ENCODE measurements at regions not wholly inside any gene's neighbourhood (a gene's known extent, or its start where the extent isn't known, plus 50 kb on each side); places are given as distances from the start of the nearest gene placed in this dataset.

GRCh38 chr18:38045845-38046244 lies 480.2 kb upstream of the CELF4 start:
- POLR2A ChIA-PET (ENCODE audit: unreplicated experiment), result no interaction called here
- Histone ChIP-seq H3K79me2 (ENCODE audit: low read length) (no peaks in the 10 kb centered on the region), H3K4me3 (ENCODE audit: low read length) (no peak overlapping the region), H3K9ac (ENCODE audit: low read length) (no peak overlapping the region), H3F3A (ENCODE audit: low read length, unreplicated experiment) (no peaks in the 10 kb centered on the region), H3K9me3 (ENCODE audit: low read length) (no peaks in the 10 kb centered on the region), H3K4me1 (ENCODE audit: insufficient read depth, low read length) (no peaks in the 10 kb centered on the region), H3K27ac (ENCODE audit: low read length) (no peak overlapping the region), H2AFZ (ENCODE audit: low read length) (no peak overlapping the region), H3K27me3 (ENCODE audit: low read length) (no peaks in the 10 kb centered on the region), H3K4me2 (ENCODE audit: low read length) (no peak overlapping the region), H3K36me3 (ENCODE audit: low read depth, low read length) (no peaks in the 10 kb centered on the region), H4K20me1 (ENCODE audit: low read length) (no peaks in the 10 kb centered on the region), H3K9me2 (replicated peaks; ENCODE audit: low read length) (no peaks in the 10 kb centered on the region)
- no peak for DNase-seq
- no peak for ATAC-seq
- TF ChIP-seq EZH2 (IDR thresholded peaks at IDR 0.05; ENCODE audit: low read length, unreplicated experiment), result no peak
- no peak for TF ChIP-seq EZH2phosphoT487 (IDR thresholded peaks at IDR 0.05; ENCODE audit: borderline replicate concordance, low read length)
- no peak for TF ChIP-seq CTCF (conservative IDR thresholded peaks at IDR 0.05; ENCODE audit: low read depth, low read length)
- no TSS peak for BruUV-seq (replicated peaks)
- CTCF ChIA-PET, result no interaction called here
- intact Hi-C loops (cut with micrococcal nuclease), result no loop called here

- Histone ChIP-seq H3K4me1 (ENCODE audit: insufficient read depth, low read length) (no peaks in the 10 kb centered on the region), H3K9me2 (replicated peaks; ENCODE audit: low read length) (no peaks in the 10 kb centered on the region), H3K36me3 (ENCODE audit: low read depth, low read length) (no peaks in the 10 kb centered on the region), H3K4me2 (ENCODE audit: low read length) (no peak overlapping the region), H3F3A (ENCODE audit: low read length, unreplicated experiment) (no peaks in the 10 kb centered on the region), H3K27me3 (ENCODE audit: low read length) (no peaks in the 10 kb centered on the region), H2AFZ (ENCODE audit: low read length) (no peak overlapping the region), H3K27ac (ENCODE audit: low read length) (no peak overlapping the region), H3K79me2 (ENCODE audit: low read length) (no peaks in the 10 kb centered on the region), H3K9me3 (ENCODE audit: low read length) (no peaks in the 10 kb centered on the region), H3K9ac (ENCODE audit: low read length) (no peak overlapping the region), H4K20me1 (ENCODE audit: low read length) (no peaks in the 10 kb centered on the region), H3K4me3 (ENCODE audit: low read length) (no peak overlapping the region)
- ATAC-seq (no peak), DNase-seq (no peak)
- CTCF ChIA-PET, result no interaction called here
- BruUV-seq (replicated peaks), result no TSS peak
- TF ChIP-seq EZH2 (IDR thresholded peaks at IDR 0.05; ENCODE audit: low read length, unreplicated experiment) (no peak), EZH2phosphoT487 (IDR thresholded peaks at IDR 0.05; ENCODE audit: borderline replicate concordance, low read length) (no peak), CTCF (conservative IDR thresholded peaks at IDR 0.05; ENCODE audit: low read depth, low read length) (no peak)
- intact Hi-C loops (cut with micrococcal nuclease), result no loop called here
- POLR2A ChIA-PET (ENCODE audit: unreplicated experiment), result no interaction called here
Measured at GRCh38 chr18:38042211-38042890, 476.8 kb upstream of the CELF4 start.

- H2AFZ ChIP-seq (ENCODE audit: low read length), result no peak overlapping the region
- TF ChIP-seq CTCF (conservative IDR thresholded peaks at IDR 0.05; ENCODE audit: low read depth, low read length) (no peak), EZH2 (IDR thresholded peaks at IDR 0.05; ENCODE audit: low read length, unreplicated experiment) (no peak), EZH2phosphoT487 (IDR thresholded peaks at IDR 0.05; ENCODE audit: borderline replicate concordance, low read length) (no peak)
- H3K4me1 ChIP-seq (ENCODE audit: insufficient read depth, low read length), result no peaks in the 10 kb centered on the region
- H4K20me1 ChIP-seq (ENCODE audit: low read length), result no peaks in the 10 kb centered on the region
- no peaks in the 10 kb centered on the region for H3K36me3 ChIP-seq (ENCODE audit: low read depth, low read length)
- no peaks in the 10 kb centered on the region for H3K27me3 ChIP-seq (ENCODE audit: low read length)
- DNase-seq (no peak), ATAC-seq (no peak)
- no peak overlapping the region for H3K27ac ChIP-seq (ENCODE audit: low read length)
- BruUV-seq (replicated peaks), result no TSS peak
- intact Hi-C loops (cut with micrococcal nuclease), result no loop called here
- H3F3A ChIP-seq (ENCODE audit: low read length, unreplicated experiment), result no peaks in the 10 kb centered on the region
- H3K4me2 ChIP-seq (ENCODE audit: low read length), result no peak overlapping the region
- no peaks in the 10 kb centered on the region for H3K79me2 ChIP-seq (ENCODE audit: low read length)
- ChIA-PET POLR2A (ENCODE audit: unreplicated experiment) (no interaction called here), CTCF (no interaction called here)
- no peaks in the 10 kb centered on the region for H3K9me2 ChIP-seq (replicated peaks; ENCODE audit: low read length)
- no peak overlapping the region for H3K4me3 ChIP-seq (ENCODE audit: low read length)
- H3K9ac ChIP-seq (ENCODE audit: low read length), result no peak overlapping the region
- no peaks in the 10 kb centered on the region for H3K9me3 ChIP-seq (ENCODE audit: low read length)
Measured at GRCh38 chr18:38038242-38038641, 472.6 kb upstream of the CELF4 start.
